Activated CD8-positive, alpha-beta memory T cell treated with anti-CD3 and anti-CD28 coated beads for 36 hours (primary cell): ENCODE measurements at regions not wholly inside any gene's neighbourhood (a gene's known extent, or its start where the extent isn't known, plus 50 kb on each side); places are given as distances from the start of the nearest gene placed in this dataset.

Experiments used
- CTCF ChIA-PET: fragments of 350-600 bp; sonication (Branson Sonifier 250); formaldehyde crosslinking; loops from one replicate; lab custom pipeline; 2021; ENCODE audit warnings: antibody characterized with exemption; lab: Charles Lee
- POLR2A ChIA-PET: fragments of 350-600 bp; sonication (Branson Sonifier 250); formaldehyde crosslinking; loops from one replicate; lab custom pipeline; 2021; ENCODE audit warnings: antibody characterized with exemption; lab: Charles Lee

GRCh38 chr4:167456619-167457018 lies 222.3 kb upstream of the SPOCK3 start:
- CTCF ChIA-PET, result no interaction called here
- POLR2A ChIA-PET, result no interaction called here

- ChIA-PET POLR2A (no interaction called here), CTCF (no interaction called here)
Measured at GRCh38 chr4:167469436-167469835, 235.1 kb upstream of the SPOCK3 start.

- ChIA-PET POLR2A (no interaction called here), CTCF (no interaction called here)
Measured at GRCh38 chr4:167475951-167476350, 241.7 kb upstream of the SPOCK3 start.

GRCh38 chr4:167492007-167492406 lies 257.7 kb upstream of the SPOCK3 start:
- POLR2A ChIA-PET, result no interaction called here
- CTCF ChIA-PET, result no interaction called here

GRCh38 chr4:167509551-167509950 lies 275.3 kb upstream of the SPOCK3 start:
- CTCF ChIA-PET, result no interaction called here
- POLR2A ChIA-PET, result no interaction called here

- ChIA-PET CTCF (no interaction called here), POLR2A (no interaction called here)
Measured at GRCh38 chr4:167524091-167524490, 289.8 kb upstream of the SPOCK3 start.

- ChIA-PET CTCF (no interaction called here), POLR2A (no interaction called here)
Measured at GRCh38 chr4:167537761-167538160, 303.5 kb upstream of the SPOCK3 start.

GRCh38 chr4:167541286-167541685 lies 307.0 kb upstream of the SPOCK3 start:
- ChIA-PET POLR2A (no interaction called here), CTCF (no interaction called here)

- POLR2A ChIA-PET, result no interaction called here
- CTCF ChIA-PET, result no interaction called here
Measured at GRCh38 chr4:167544391-167544790, 310.1 kb upstream of the SPOCK3 start.

- POLR2A ChIA-PET, result no interaction called here
- CTCF ChIA-PET, result no interaction called here
Measured at GRCh38 chr4:167550021-167550420, 315.7 kb upstream of the SPOCK3 start.

- POLR2A ChIA-PET, result no interaction called here
- CTCF ChIA-PET, result no interaction called here
Measured at GRCh38 chr4:167555338-167556022, 321.2 kb upstream of the SPOCK3 start.

GRCh38 chr4:167578906-167579305 lies 344.6 kb upstream of the SPOCK3 start:
- ChIA-PET POLR2A (no interaction called here), CTCF (no interaction called here)

GRCh38 chr4:167581449-167581965 lies 347.2 kb upstream of the SPOCK3 start:
- ChIA-PET CTCF (no interaction called here), POLR2A (no interaction called here)

GRCh38 chr4:167587361-167587760 lies 353.1 kb upstream of the SPOCK3 start:
- ChIA-PET POLR2A (no interaction called here), CTCF (no interaction called here)

GRCh38 chr4:167595898-167596297 lies 361.6 kb upstream of the SPOCK3 start:
- POLR2A ChIA-PET, result no interaction called here
- CTCF ChIA-PET, result no interaction called here

GRCh38 chr4:167602157-167602556 lies 367.9 kb upstream of the SPOCK3 start:
- POLR2A ChIA-PET, result interaction anchor here (0.7 kb wide), 1 partner anchor 539 kb away, joined by 6 read pairs; no protein-coding TSS in a partner anchor
- CTCF ChIA-PET, result no interaction called here

GRCh38 chr4:167606551-167606950 lies 372.3 kb upstream of the SPOCK3 start:
- ChIA-PET CTCF (no interaction called here), POLR2A (no interaction called here)

- ChIA-PET POLR2A (no interaction called here), CTCF (no interaction called here)
Measured at GRCh38 chr4:167613381-167613780, 379.1 kb upstream of the SPOCK3 start.

- CTCF ChIA-PET, result no interaction called here
- POLR2A ChIA-PET, result no interaction called here
Measured at GRCh38 chr4:167614866-167615265, 380.6 kb upstream of the SPOCK3 start.

GRCh38 chr4:167616476-167616875 lies 382.2 kb upstream of the SPOCK3 start:
- CTCF ChIA-PET, result no interaction called here
- POLR2A ChIA-PET, result no interaction called here

- ChIA-PET CTCF (no interaction called here), POLR2A (no interaction called here)
Measured at GRCh38 chr4:167622481-167623240, 388.4 kb upstream of the SPOCK3 start.
